ENCODE measurements at regions not wholly inside any gene's neighbourhood (a gene's known extent, or its start where the extent isn't known, plus 50 kb on each side); places are given as distances from the start of the nearest gene placed in this dataset.

DNA sequence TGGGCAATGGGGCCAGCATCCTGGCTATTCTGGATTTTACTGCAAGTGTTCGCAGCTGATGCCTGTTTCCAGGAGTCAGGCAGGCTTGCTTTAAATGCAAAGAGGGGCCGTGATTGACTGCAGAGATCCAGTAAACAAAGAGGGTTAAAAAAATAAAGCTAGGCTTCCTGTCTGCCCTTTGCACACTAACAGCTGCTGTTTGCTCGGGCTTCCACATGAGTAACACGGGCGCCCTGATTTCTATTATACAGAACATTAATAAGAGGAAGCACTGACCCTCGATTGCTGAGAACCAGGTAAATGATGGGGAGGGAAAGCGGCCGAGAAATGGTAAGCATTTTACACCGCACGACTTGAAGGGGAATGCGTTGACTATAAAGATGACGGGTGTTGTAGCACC is 254.2 kb upstream of the ZNF507 start:
- TF ChIP-seq, protein P1, sequence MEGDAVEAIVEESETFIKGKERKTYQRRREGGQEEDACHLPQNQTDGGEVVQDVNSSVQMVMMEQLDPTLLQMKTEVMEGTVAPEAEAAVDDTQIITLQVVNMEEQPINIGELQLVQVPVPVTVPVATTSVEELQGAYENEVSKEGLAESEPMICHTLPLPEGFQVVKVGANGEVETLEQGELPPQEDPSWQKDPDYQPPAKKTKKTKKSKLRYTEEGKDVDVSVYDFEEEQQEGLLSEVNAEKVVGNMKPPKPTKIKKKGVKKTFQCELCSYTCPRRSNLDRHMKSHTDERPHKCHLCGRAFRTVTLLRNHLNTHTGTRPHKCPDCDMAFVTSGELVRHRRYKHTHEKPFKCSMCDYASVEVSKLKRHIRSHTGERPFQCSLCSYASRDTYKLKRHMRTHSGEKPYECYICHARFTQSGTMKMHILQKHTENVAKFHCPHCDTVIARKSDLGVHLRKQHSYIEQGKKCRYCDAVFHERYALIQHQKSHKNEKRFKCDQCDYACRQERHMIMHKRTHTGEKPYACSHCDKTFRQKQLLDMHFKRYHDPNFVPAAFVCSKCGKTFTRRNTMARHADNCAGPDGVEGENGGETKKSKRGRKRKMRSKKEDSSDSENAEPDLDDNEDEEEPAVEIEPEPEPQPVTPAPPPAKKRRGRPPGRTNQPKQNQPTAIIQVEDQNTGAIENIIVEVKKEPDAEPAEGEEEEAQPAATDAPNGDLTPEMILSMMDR (IDR thresholded peaks at IDR 0.05): no peak
- H3K4me3 ChIP-seq (ENCODE audit: low read depth in 1 of 2, low read length in 1 of 2): no peak overlapping the region

DNA sequence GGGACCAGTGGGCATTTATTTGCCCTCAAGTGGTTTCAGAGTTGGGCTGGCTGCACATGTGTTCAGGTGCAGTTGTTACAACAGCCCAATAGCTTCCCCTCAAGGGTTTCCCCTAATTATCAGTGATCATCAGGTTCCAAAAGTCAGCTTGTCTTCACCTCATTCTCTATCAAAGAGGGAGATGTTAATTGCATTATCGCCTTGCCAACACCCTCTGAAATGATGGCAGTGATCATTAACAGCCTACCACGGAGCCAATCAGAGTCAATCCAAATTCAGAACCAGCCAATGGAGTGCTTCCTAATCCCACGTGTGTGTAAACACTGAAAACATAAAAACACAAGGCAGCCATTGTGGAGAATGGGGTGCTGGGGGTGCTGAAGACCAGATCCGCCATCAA is 248.4 kb upstream of the ZNF507 start:
- no peaks in the 10 kb centered on the region for H3K36me3 ChIP-seq
- no peaks in the 10 kb centered on the region for H3K4me1 ChIP-seq (ENCODE audit: control insufficient read depth in 1 of 2, insufficient read depth in 1 of 2, low read depth in 1 of 2, low read length in 1 of 2)
- peaks cover 9% of the 10 kb centered on the region for H3K27me3 ChIP-seq
- no peaks in the 10 kb centered on the region for H3K9me3 ChIP-seq
- no peak overlapping the region for H3K4me3 ChIP-seq (ENCODE audit: low read depth in 1 of 2, low read length in 1 of 2)
- H3K27ac ChIP-seq: no peak overlapping the region
- TF ChIP-seq, protein P1 (IDR thresholded peaks at IDR 0.05): no peak

More for the DNA sequence above, 254.2 kb upstream of the ZNF507 start:
- no peaks in the 10 kb centered on the region for H3K4me1 ChIP-seq (ENCODE audit: control insufficient read depth in 1 of 2, insufficient read depth in 1 of 2, low read depth in 1 of 2, low read length in 1 of 2)
- no peaks in the 10 kb centered on the region for H3K36me3 ChIP-seq
- H3K9me3 ChIP-seq: no peaks in the 10 kb centered on the region
- H3K27ac ChIP-seq: no peak overlapping the region
- H3K27me3 ChIP-seq: peaks cover 8% of the 10 kb centered on the region

DNA sequence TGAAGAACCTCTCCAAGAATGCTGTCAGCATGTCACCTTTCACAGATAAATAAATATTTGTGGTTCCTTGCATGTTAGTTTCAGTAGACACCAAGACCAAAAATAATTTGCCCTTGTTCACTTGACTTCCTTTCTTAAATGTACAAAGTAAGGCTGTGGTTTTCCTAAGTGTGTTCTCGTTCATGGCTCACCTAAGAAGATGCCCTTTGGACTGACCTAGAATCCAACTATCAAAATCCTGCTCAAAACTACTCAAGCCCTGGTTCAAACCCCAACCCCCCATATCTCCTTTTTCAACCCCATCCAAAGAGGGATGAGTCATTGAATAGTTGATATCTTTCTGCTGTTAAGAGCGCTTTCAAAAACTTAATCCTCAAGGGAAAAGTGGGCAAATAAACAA is 247.8 kb upstream of the ZNF507 start:
- no peaks in the 10 kb centered on the region for H3K36me3 ChIP-seq
- TF ChIP-seq, protein P1 (IDR thresholded peaks at IDR 0.05): no peak

DNA sequence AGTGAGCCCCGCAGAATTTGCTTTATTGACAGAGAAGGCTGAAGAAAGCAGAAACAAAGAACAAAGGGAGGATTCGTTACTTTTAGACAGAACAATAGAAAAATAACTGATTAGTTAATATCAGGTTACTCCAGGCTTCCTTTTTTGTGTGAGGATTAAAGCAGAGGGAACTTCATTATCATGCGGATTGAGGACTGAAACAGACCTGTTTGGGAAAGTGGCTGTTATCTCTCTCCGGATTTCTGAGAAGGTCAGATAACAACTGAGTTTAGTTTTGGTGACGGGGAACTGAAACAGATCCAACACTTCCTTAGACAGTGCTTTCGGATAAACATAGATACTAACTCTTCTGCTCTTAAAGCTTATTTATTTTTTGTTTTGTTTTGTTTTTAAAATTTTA is 246.4 kb upstream of the ZNF507 start:
- no peak overlapping the region for H3K27ac ChIP-seq
- no peaks in the 10 kb centered on the region for H3K4me1 ChIP-seq (ENCODE audit: control insufficient read depth in 1 of 2, insufficient read depth in 1 of 2, low read depth in 1 of 2, low read length in 1 of 2)
- no peaks in the 10 kb centered on the region for H3K9me3 ChIP-seq
- H3K27me3 ChIP-seq: peaks cover 23% of the 10 kb centered on the region
- H3K4me3 ChIP-seq (ENCODE audit: low read depth in 1 of 2, low read length in 1 of 2): no peak overlapping the region
- TF ChIP-seq, protein P1 (IDR thresholded peaks at IDR 0.05): no peak
- H3K36me3 ChIP-seq: no peaks in the 10 kb centered on the region

More for the DNA sequence above, 247.8 kb upstream of the ZNF507 start:
- peaks cover 9% of the 10 kb centered on the region for H3K27me3 ChIP-seq
- no peaks in the 10 kb centered on the region for H3K9me3 ChIP-seq
- no peak overlapping the region for H3K4me3 ChIP-seq (ENCODE audit: low read depth in 1 of 2, low read length in 1 of 2)
- H3K27ac ChIP-seq: no peak overlapping the region
- H3K4me1 ChIP-seq (ENCODE audit: control insufficient read depth in 1 of 2, insufficient read depth in 1 of 2, low read depth in 1 of 2, low read length in 1 of 2): no peaks in the 10 kb centered on the region

DNA sequence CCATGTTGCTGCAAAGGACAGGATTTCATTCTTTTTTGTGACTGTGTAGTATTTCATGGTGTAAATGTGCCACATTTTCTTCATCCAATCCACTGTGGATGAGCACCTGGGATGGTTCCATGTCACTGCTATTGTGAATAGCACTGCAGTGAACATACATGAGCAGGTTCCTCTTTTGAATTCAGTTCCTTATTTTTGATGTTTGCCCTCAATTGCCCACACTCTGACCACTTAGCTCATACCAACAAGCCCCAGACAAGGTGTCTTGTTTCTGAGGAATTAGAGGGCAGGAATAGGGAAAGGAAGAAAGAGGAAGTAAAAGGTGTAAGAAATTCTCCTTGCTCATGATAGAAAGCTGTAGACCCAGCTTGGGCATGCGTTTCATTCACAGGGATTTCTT is 244.2 kb upstream of the ZNF507 start:
- Histone ChIP-seq H3K27me3 (peaks cover 45% of the 10 kb centered on the region), H3K9me3 (no peaks in the 10 kb centered on the region), H3K4me3 (ENCODE audit: low read depth in 1 of 2, low read length in 1 of 2) (no peak overlapping the region), H3K36me3 (no peaks in the 10 kb centered on the region), H3K4me1 (ENCODE audit: control insufficient read depth in 1 of 2, insufficient read depth in 1 of 2, low read depth in 1 of 2, low read length in 1 of 2) (no peaks in the 10 kb centered on the region), H3K27ac (no peak overlapping the region)
- TF ChIP-seq, protein P1 (IDR thresholded peaks at IDR 0.05): no peak

DNA sequence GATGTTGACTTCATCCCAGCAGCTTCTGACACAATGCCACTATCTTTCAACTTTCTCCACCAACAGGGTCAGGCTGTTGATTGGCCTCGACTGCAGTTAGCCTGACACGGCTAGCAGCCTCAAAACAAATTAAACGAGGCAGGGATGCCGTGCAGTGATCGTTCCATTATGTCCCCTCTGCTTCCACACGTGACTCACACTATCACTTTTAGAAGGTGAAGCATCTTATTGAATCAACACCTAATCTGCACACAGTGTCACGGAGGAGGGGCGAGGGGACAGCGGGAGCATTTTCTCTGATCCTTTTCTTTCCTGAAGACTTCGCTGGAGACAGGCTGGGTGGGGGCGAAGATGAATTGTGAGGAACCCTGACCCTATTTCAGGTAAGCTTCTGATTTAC is 241.9 kb upstream of the ZNF507 start:
- H3K27me3 ChIP-seq: peaks cover 45% of the 10 kb centered on the region
- TF ChIP-seq, protein P1 (IDR thresholded peaks at IDR 0.05): no peak
- H3K4me1 ChIP-seq (ENCODE audit: control insufficient read depth in 1 of 2, insufficient read depth in 1 of 2, low read depth in 1 of 2, low read length in 1 of 2): no peaks in the 10 kb centered on the region
- H3K27ac ChIP-seq: no peak overlapping the region
- H3K9me3 ChIP-seq: no peaks in the 10 kb centered on the region
- no peaks in the 10 kb centered on the region for H3K36me3 ChIP-seq
- no peak overlapping the region for H3K4me3 ChIP-seq (ENCODE audit: low read depth in 1 of 2, low read length in 1 of 2)
